HFF-Myc (cell line): ENCODE measurements at regions not wholly inside any gene's neighbourhood (a gene's known extent, or its start where the extent isn't known, plus 50 kb on each side); places are given as distances from the start of the nearest gene placed in this dataset.

Experiments used
- DNase-seq: peaks from one replicate; pipeline ENCODE4 v3.0.0-alpha.2; 2011; ENCODE audit warnings: low read depth; ENCODE audit errors: extremely low read depth
- H3K4me3 ChIP-seq: replicated peaks from 2 replicates; pipeline ENCODE4 v1.5.1; 2011; ENCODE audit warnings: low read depth, mild to moderate bottlenecking, control low read depth, low read length
- CTCF ChIP-seq: IDR thresholded peaks from 2 replicates; pipeline ENCODE4 v1.5.1; 2012; ENCODE audit warnings: mild to moderate bottlenecking, low read depth, low read length, control low read depth; ENCODE audit errors: missing control alignments

GRCh38 chr2:9741110-9741509 lies 102.2 kb upstream of the TAF1B start:
- TF ChIP-seq CTCF, result no peak
- no peak for DNase-seq
- H3K4me3 ChIP-seq, result no peak overlapping the region

GRCh38 chr2:9742601-9743000 lies 100.7 kb upstream of the TAF1B start:
- DNase-seq, result no peak
- H3K4me3 ChIP-seq, result no peak overlapping the region
- no peak for TF ChIP-seq CTCF

- no peak for TF ChIP-seq CTCF
- DNase-seq, result peak; percentile 45
These were observed 98.8 kb upstream of the TAF1B start for GRCh38 chr2:9744256-9745004.

GRCh38 chr2:9745153-9745899 lies 97.9 kb upstream of the TAF1B start:
- no peak for DNase-seq
- H3K4me3 ChIP-seq, result no peak overlapping the region
- TF ChIP-seq CTCF, result no peak

More at GRCh38 chr2:9744256-9745004, 98.8 kb upstream of the TAF1B start:
- no peak overlapping the region for H3K4me3 ChIP-seq

- H3K4me3 ChIP-seq, result no peak overlapping the region
- no peak for TF ChIP-seq CTCF
- DNase-seq, result no peak
These were observed 95.9 kb upstream of the TAF1B start for GRCh38 chr2:9747396-9747795.

GRCh38 chr2:9748577-9748976 lies 94.7 kb upstream of the TAF1B start:
- TF ChIP-seq CTCF, result no peak
- DNase-seq, result no peak

More at GRCh38 chr2:9748577-9748976, 94.7 kb upstream of the TAF1B start:
- no peak overlapping the region for H3K4me3 ChIP-seq
